ENCODE measurements at regions not wholly inside any gene's neighbourhood (a gene's known extent, or its start where the extent isn't known, plus 50 kb on each side); places are given as distances from the start of the nearest gene placed in this dataset.
"Not testable (repeated sequence)": the region's sequence is repeated elsewhere in the genome, so short reads cannot be mapped to it uniquely, and the experiment has no call there.

- Histone ChIP-seq H3K27me3 (no peaks in the 10 kb centered on the region), H3K4me1 (no peaks in the 10 kb centered on the region), H3K9me3 (no peaks in the 10 kb centered on the region), H3K4me3 (no peak overlapping the region), H3K36me3 (no peaks in the 10 kb centered on the region), H3K27ac (no peak overlapping the region)
- TF ChIP-seq POLR2A (IDR thresholded peaks at IDR 0.05) (no peak), CTCF (IDR thresholded peaks at IDR 0.05) (no peak)
- 65% methylated on average over 2 of the region's 2 CpGs for WGBS (ENCODE audit: insufficient coverage, low coverage, low lambda C conversion rate, missing lambda C conversion rate)
- DNase-seq (no peak), ATAC-seq (no peak)
- intact Hi-C loops (cut with DNase I), result no loop called here
These were observed 1021.3 kb downstream of the HACE1 start for GRCh38 chr6:103838457-103838856.

GRCh38 chr6:103826209-103826608 is 1033.5 kb downstream of the HACE1 start:
- H3K9me3 ChIP-seq, result no peaks in the 10 kb centered on the region
- TF ChIP-seq POLR2A (IDR thresholded peaks at IDR 0.05) (no peak), CTCF (IDR thresholded peaks at IDR 0.05) (no peak)
- no peaks in the 10 kb centered on the region for H3K27me3 ChIP-seq
- no peak for DNase-seq
- no peak overlapping the region for H3K27ac ChIP-seq
- no peak overlapping the region for H3K4me3 ChIP-seq
- no peak for ATAC-seq
- 14% methylated on average over 2 of the region's 2 CpGs for WGBS (ENCODE audit: insufficient coverage, low coverage, low lambda C conversion rate, missing lambda C conversion rate)
- H3K4me1 ChIP-seq, result no peaks in the 10 kb centered on the region
- no peaks in the 10 kb centered on the region for H3K36me3 ChIP-seq
- intact Hi-C loops (cut with DNase I), result no loop called here

GRCh38 chr6:103820148-103820547 is 1039.6 kb downstream of the HACE1 start:
- 64% methylated on average over 3 of the region's 3 CpGs for WGBS (ENCODE audit: insufficient coverage, low coverage, low lambda C conversion rate, missing lambda C conversion rate)
- Histone ChIP-seq H3K27me3 (no peaks in the 10 kb centered on the region), H3K9me3 (no peaks in the 10 kb centered on the region), H3K27ac (no peak overlapping the region), H3K36me3 (no peaks in the 10 kb centered on the region), H3K4me1 (no peaks in the 10 kb centered on the region), H3K4me3 (no peak overlapping the region)
- TF ChIP-seq POLR2A (IDR thresholded peaks at IDR 0.05) (no peak), CTCF (IDR thresholded peaks at IDR 0.05) (no peak)
- intact Hi-C loops (cut with DNase I), result no loop called here
- ATAC-seq (no peak), DNase-seq (no peak)

- WGBS (ENCODE audit: insufficient coverage, low coverage, low lambda C conversion rate, missing lambda C conversion rate), result 13% methylated on average over 3 of the region's 3 CpGs
- Histone ChIP-seq H3K36me3 (no peaks in the 10 kb centered on the region), H3K4me3 (no peak overlapping the region), H3K27me3 (no peaks in the 10 kb centered on the region), H3K27ac (no peak overlapping the region), H3K9me3 (no peaks in the 10 kb centered on the region), H3K4me1 (no peaks in the 10 kb centered on the region)
- ATAC-seq, result no peak
- no peak for DNase-seq
- intact Hi-C loops (cut with DNase I), result no loop called here
- no peak for TF ChIP-seq CTCF (IDR thresholded peaks at IDR 0.05)
- no peak for TF ChIP-seq POLR2A (IDR thresholded peaks at IDR 0.05)
These were observed 1040.2 kb downstream of the HACE1 start for GRCh38 chr6:103819509-103819908.

GRCh38 chr6:103812970-103813369 is 1046.7 kb downstream of the HACE1 start:
- Histone ChIP-seq H3K36me3 (no peaks in the 10 kb centered on the region), H3K27me3 (no peaks in the 10 kb centered on the region), H3K4me1 (no peaks in the 10 kb centered on the region), H3K9me3 (no peaks in the 10 kb centered on the region), H3K27ac (no peak overlapping the region), H3K4me3 (no peak overlapping the region)
- intact Hi-C loops (cut with DNase I), result no loop called here
- DNase-seq (no peak), ATAC-seq (no peak)
- TF ChIP-seq CTCF (IDR thresholded peaks at IDR 0.05) (no peak), POLR2A (IDR thresholded peaks at IDR 0.05) (no peak)

- not testable (repeated sequence) for H3K4me3 ChIP-seq, ATAC-seq, DNase-seq
These were observed 1057.7 kb downstream of the HACE1 start for GRCh38 chr6:103801901-103802479.

More at GRCh38 chr6:103801901-103802479, 1057.7 kb downstream of the HACE1 start:
- H3K27ac ChIP-seq; H3K36me3 ChIP-seq; intact Hi-C loops (cut with DNase I); H3K27me3 ChIP-seq; H3K4me1 ChIP-seq; H3K9me3 ChIP-seq: not testable (repeated sequence)
- 33% methylated on average over 3 of the region's 11 CpGs for WGBS (ENCODE audit: insufficient coverage, low coverage, low lambda C conversion rate, missing lambda C conversion rate)
